ENCODE measurements at regions not wholly inside any gene's neighbourhood (a gene's known extent, or its start where the extent isn't known, plus 50 kb on each side); places are given as distances from the start of the nearest gene placed in this dataset.

DNA sequence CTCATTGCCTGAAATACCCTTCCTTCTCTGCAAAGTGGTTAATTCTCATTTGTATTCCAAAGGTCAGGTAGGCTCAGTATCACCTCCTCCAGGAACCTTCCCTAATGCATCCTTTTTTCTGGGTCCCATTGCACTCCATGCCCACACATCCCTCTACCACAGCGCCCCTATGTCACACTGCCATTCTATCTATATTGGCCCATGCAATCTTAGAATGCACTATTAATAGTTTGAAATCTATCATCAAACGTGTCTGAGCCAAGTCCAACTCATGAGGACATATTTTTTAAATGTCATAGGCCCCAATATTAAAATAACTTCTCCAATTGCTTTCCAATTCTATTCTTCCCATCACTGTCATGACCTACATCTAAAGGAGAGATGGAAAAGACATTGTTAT lies 495.1 kb downstream of the SOX6 start:
- no peak for DNase-seq

- no peak for DNase-seq
Measured at GRCh38 chr11:15863411-15863810, 492.9 kb downstream of the SOX6 start.

DNA sequence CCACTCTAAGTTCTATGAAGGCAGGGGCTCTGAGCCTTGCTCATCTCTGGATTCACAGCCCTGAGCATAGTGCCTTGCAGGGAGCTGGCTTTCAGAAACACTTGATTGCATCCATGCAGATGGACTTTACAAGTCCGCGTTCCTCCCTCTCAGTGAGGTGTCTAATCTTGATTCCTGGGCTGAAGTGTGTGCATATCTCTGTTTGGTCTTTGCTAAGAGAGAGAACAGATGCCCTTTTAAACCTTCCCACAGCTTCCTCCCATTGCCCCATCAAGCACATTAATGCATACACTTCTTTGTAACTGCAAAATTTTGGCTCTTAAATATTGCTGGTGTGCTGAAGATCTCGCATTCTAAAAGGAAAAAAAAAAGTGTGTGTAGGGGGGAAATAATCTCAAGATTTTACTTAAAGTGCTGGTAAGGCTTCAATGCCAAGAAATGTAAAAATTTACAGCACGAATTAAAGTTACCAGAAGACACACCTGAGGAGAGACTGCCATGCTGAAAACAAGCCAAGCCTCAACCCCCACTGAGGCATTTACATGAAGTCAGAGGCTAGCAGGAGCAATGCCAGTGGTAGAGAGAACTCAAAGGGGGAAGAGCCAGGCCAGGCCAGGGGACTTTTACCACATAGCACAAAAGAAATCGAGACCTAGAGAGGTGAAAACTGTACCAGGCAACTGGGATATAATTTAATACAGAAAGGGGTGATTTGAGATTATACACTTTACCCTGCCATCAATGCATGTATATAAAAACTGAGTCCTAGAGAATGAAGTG lies 492.1 kb downstream of the SOX6 start:
- no peak for DNase-seq

GRCh38 chr11:15865212-15865987 lies 490.9 kb downstream of the SOX6 start:
- no peak for DNase-seq

DNA sequence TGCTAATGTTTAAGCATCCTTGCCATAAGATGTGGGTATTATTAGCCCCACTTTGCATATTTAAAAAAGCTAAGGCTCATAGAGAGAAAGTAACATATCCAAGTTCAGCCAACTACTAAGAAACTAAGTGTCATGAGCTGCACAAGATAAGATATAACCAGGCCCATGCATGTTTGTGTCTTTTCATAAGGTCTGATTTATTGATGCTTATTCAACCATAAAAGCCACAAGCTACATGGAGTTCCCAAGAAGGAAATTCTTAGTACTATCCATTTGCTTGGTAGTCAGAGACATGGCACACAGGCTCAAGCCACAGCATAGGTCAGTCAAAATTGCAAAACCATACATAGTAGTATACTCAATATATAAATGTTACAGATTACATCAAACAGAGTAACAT lies 488.5 kb downstream of the SOX6 start:
- DNase-seq: no peak

- DNase-seq: no peak
Measured at GRCh38 chr11:15870911-15871310, 485.4 kb downstream of the SOX6 start.

GRCh38 chr11:15871904-15872626 lies 484.3 kb downstream of the SOX6 start:
- no peak for DNase-seq

DNA sequence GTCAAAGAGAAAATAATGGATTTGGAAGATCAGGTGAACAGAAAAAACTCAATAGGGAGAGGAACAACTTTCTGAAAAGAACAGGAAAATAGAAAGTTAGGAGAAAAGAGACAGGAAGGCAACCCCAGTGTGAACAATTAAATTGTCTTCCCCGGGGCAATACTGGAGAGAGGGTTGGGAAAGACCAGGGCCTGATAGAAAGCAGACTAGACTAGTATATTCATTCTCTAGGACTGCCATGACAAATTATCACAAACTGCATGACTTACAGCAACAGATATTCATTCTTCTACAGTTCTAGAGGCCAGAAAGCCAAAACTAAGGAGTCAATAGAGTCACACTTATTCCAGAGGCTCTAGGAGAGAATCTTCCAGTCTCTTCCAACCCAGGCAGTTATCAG lies 482.8 kb downstream of the SOX6 start:
- no peak for DNase-seq

GRCh38 chr11:15874704-15875103 lies 481.6 kb downstream of the SOX6 start:
- DNase-seq: no peak

DNA sequence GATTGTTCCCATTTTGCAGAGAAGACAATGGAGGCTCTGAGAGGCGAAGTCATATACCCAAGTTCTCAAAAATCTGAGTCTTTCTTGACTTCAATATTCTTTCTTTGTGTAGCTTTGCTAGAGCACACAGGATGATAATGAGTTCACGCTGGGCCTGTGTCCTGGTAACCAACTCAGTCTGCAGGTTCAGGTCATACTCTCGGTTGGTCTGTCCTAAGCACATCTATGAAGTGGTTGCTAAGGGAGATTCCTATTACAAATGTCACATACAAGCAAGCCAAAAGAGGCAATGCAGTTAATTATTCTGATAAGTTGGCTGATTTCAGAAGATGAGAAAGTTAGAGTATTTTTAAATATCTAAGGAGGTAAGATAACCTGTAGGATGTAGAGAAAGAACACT lies 481.0 kb downstream of the SOX6 start:
- DNase-seq: no peak

DNA sequence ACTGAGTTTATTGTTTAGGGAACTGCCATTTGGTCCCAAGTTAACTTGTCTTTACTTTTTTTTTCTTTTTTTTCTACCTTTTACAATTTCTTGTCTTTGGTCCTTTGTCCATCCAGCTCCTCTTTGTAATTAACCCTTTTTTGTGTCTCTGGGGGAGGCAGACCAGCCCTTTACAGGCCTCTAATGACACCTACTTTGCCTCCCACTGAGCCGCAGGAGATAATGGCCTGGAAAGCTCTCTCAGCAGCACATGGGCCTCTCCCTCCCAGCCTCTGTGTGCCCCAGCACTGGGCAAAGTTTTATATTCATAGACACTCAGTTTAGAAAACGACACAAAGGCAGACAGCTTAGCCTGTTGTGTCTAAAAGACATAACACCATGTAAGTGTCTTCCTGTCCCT lies 480.4 kb downstream of the SOX6 start:
- DNase-seq: no peak

- no peak for DNase-seq
Measured at GRCh38 chr11:15878756-15879155, 477.6 kb downstream of the SOX6 start.

- DNase-seq: no peak
Measured at GRCh38 chr11:15880291-15880690, 476.1 kb downstream of the SOX6 start.

GRCh38 chr11:15882876-15883454 lies 473.4 kb downstream of the SOX6 start:
- DNase-seq: no peak

GRCh38 chr11:15883455-15883920 lies 472.9 kb downstream of the SOX6 start:
- DNase-seq: no peak

- DNase-seq: no peak
Measured at GRCh38 chr11:15884141-15884540, 472.2 kb downstream of the SOX6 start.

DNA sequence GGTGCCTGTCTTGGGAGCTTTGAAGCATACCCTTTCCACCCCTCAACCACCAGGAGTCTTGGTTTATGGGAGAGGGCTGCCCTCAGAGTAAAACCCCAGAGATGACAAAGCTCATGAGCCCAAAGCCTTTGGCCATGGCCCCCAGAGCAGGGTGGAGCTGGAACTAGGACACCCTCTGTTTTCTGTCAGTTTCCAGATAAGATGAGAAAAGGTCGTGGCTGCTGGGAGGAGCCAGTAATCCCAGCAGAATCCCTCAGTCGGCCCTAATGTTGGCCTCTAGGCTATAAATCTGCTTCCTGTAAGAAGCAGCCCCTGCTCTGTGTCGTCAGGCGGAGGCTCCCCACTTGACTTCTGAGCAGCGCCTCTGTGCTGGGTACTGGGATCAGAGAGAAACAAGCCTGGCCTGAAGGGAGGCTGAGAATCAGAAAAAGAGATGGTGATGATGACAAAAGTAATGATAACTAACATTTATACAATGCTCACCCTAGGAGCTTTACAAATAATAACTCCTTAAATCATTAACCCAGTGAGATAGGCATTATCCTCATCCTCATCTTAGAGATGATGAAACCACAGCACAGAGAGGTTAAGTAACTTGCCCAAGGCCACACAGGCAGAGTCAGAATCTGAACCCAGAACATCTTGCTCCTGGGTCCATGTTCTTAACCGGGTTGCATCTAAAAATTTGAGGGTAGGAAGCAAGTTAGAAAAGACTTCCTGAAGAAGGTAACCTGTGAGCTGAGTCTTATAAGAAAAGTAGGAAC lies 471.4 kb downstream of the SOX6 start:
- DNase-seq: no peak

- DNase-seq: no peak
Measured at GRCh38 chr11:15885854-15886253, 470.5 kb downstream of the SOX6 start.

GRCh38 chr11:15886299-15886698 lies 470.0 kb downstream of the SOX6 start:
- no peak for DNase-seq

DNA sequence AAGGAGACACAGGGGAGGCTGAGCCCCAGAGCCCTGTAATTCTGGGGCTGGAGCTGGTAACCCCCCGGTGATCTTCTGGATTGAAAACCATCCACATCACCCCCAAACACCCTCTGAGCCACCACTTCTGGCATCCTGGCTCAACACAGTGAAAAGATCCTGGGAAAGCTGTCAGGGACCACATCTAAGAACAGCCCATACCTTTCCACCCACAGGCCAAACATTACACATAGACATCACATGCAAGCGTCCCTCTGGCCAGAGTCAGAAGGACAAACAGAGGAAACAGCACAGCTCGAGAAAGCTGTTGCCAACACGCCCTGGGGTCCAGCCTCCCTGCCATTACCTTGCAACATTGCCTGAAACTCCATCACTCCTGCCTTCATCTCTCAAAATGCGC lies 469.5 kb downstream of the SOX6 start:
- no peak for DNase-seq

GRCh38 chr11:15888556-15889345 lies 467.6 kb downstream of the SOX6 start:
- DNase-seq: no peak
